ENCODE measurements at regions not wholly inside any gene's neighbourhood (a gene's known extent, or its start where the extent isn't known, plus 50 kb on each side); places are given as distances from the start of the nearest gene placed in this dataset.

DNA sequence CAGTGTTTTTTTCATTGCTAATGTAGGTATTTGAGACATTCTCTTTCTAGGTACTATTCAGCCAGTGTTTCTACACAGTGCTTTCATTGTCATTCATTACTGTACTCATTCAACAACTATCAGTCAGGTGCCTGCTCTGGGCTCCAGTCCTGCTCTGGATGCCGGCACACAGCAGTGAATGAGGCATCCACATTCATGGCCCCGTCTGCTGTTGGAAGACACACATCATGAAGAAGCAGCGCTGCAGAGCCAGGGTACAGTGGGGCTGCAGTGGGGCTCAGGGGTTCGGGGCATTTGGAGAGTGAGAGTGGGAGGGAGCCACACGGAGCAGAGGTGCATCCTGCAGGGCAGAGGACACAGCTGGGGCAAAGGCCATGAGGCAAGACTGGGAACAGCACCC, 737.2 kb upstream of the RAB6C start:
- TF ChIP-seq, protein P1, sequence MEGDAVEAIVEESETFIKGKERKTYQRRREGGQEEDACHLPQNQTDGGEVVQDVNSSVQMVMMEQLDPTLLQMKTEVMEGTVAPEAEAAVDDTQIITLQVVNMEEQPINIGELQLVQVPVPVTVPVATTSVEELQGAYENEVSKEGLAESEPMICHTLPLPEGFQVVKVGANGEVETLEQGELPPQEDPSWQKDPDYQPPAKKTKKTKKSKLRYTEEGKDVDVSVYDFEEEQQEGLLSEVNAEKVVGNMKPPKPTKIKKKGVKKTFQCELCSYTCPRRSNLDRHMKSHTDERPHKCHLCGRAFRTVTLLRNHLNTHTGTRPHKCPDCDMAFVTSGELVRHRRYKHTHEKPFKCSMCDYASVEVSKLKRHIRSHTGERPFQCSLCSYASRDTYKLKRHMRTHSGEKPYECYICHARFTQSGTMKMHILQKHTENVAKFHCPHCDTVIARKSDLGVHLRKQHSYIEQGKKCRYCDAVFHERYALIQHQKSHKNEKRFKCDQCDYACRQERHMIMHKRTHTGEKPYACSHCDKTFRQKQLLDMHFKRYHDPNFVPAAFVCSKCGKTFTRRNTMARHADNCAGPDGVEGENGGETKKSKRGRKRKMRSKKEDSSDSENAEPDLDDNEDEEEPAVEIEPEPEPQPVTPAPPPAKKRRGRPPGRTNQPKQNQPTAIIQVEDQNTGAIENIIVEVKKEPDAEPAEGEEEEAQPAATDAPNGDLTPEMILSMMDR (conservative IDR thresholded peaks at IDR 0.05 in 1 of 2, IDR thresholded peaks at IDR 0.05 in 1 of 2; ENCODE audit: low read depth in 1 of 2, low read length in 2 of 2): no peak
- no peak for TF ChIP-seq EZH2 (IDR thresholded peaks at IDR 0.05; ENCODE audit: low read length, missing control alignments)
